Renal cortex interstitium (tissue), 11 donors: ENCODE measurements at regions not wholly inside any gene's neighbourhood (a gene's known extent, or its start where the extent isn't known, plus 50 kb on each side); places are given as distances from the start of the nearest gene placed in this dataset.
"Not testable (repeated sequence)": the region's sequence is repeated elsewhere in the genome, so short reads cannot be mapped to it uniquely, and the experiment has no call there.

ENCODE experiments used
- DNase-seq, 11 donors: peaks; one replicate each; pipeline ENCODE4 v3.0.0-alpha.2; 2013; ENCODE audit warnings: low read depth in 9 of 11, low spot score in 4 of 11; ENCODE audit errors: extremely low read depth in 1 of 11

DNA sequence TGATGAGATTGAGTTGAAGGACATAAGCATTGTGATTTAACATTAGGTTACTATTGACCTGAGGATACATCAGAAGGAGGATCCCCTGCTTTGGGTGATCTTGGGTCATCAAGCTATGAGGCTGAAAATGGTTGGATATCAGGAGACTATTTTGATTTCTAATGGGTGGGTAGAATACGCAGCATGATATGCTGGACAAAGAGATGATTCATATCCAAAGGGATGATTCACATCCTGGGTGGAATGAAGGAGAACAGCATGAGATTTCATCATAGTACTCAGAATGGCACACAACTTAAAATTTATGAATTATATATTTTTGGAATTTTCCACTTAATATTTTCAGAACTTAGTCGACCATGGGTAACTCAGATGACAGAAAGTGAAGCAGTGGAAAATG lies 1759.5 kb upstream of the C9orf72 start:
- DNase-seq: no peak

DNA sequence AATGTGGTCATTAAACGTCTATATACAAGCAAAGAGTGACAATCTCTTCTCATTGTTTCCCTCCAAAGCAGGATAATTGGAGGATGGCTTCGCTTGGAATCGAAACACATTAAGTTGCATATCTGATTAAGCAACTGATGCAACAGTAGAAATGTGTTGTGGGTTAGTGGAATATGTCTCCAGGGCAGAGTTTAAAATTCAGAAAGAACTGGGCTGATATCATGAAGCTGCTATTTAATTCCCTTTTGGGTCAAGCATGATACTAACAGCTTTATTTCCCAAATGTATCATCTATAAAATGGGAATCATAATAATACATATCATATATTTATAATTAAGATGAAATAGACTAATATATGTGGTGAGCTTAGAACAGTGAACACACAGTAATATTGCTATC lies 1763.0 kb upstream of the C9orf72 start:
- DNase-seq: no peak

DNA sequence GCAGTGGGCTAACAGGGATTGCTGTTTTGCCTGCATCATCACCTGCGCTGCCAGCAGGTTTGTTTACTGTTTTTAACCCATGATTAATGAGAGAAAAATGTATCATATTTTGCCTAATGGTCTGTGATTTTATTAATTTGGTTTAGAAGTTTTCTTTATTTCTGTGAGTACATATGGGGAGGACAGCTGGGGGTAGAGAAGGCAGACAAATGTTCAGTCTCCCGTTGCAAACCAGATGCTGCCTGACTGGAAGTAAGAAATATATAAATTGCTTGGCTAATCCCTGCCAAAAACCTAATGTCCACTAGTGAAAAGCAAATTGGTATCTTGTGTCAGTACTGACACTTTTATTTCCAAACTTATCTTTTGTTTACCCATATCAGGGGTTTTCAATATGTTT lies 1766.1 kb upstream of the C9orf72 start:
- no peak for DNase-seq

DNA sequence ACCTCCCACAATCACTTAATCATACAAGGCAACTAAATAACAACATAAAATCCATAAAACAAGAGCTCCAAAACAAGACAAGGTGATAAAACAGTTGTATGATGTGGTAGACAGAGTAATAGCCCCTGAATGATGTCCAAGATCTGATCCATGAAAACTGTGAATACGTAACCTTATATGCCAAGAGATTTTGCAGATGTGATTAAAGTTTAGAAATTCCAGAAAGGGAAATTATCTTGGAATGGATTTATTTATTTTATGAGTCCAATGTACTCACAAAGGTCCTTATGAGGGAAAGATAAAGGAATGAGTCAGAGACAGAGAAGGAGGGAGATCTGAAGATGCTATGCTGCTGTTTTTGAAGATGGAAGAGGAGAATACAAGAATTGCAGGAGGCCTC lies 1775.7 kb upstream of the C9orf72 start:
- DNase-seq: no peak

DNA sequence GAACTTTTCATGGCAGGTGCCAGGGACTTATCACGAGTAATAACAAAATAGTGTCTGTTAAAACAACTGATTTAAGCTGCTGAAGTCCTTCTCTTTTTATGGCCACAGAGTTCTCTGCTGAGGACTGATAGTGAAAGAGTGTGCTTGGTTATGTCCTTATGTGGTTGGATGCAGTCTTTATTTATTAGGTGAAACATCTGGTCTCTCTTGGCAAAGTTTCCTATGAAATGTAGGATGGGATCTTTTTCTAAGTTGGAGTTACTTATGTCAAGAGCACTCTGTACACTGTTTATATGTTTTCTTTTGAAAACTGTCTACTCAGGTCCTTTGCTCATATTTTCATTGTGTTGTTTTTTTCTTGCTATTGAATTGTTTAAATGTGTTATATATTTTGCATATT lies 1816.1 kb upstream of the C9orf72 start:
- DNase-seq: no peak

DNA sequence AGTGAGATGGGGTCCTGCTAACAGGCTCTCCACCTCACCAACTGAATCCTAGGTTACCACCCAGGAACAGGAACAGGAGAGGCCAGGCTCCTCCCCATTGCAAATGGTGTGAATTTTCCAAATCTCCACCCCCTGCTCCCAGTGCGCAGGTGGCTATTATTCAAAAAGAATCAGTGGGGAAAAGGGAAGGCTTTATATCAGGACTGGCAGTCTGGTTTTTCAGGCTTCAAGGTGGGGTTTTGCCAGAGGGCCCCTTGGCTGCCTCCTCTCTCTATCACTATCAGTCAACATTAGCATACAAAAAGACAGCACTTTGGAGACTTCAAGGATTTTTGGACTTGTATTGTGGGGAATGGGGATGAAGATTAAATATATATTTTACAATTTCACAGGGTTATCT lies 1817.6 kb upstream of the C9orf72 start:
- DNase-seq: no peak

DNA sequence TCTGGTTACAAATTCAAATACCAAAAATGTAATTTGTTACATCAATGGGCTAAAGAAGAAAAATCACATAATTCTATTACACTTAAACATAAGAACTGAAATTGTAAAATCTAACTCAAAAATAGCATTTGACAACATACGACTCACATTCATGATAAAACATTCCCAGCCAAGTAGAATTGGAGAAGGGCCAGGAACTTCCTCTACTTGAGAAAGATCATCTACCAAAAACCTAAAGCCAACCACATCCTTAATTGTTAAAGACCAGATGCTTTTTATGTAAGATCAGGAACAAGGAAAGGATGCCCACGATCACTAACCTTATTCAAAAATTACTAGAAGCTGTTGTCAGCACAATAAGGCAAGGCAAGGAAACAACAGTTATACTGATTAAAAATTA lies 1819.8 kb upstream of the C9orf72 start:
- DNase-seq: no peak

DNA sequence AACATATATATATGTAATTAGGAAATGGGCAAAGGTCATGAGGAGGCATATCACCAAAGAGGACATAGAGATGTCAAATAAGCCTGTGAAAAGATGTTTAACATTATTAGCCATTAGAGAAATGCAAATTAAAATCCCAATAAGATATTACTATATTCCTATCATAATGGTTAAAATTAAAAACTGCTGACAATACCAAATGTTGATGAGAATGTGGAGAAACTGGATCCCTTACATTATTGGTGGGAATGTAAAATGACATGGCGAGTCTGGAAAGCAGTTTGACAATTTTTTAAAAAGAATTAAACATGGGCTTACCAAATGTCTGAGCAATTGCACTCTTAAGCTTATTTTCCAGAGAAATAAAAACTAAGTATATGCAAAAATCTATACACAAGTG lies 1821.6 kb upstream of the C9orf72 start:
- no peak for DNase-seq

DNA sequence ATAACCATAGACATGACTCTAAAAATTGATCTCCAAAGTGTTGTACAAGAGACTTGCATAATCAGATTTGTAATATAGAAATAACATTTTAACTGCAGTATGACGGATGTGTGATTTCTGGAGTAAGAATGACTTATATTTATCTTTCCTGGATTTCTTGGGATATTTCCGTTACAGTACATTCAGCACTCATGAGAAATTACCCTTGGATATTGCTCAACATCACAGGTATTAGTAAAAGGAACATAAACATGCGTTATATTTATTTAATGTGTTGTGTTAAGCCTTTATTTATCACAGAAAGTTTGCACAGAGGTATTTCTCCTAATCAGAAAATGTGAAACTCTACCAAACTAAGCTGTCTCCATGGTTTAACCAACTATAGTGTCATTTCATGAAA lies 1823.9 kb upstream of the C9orf72 start:
- no peak for DNase-seq

DNA sequence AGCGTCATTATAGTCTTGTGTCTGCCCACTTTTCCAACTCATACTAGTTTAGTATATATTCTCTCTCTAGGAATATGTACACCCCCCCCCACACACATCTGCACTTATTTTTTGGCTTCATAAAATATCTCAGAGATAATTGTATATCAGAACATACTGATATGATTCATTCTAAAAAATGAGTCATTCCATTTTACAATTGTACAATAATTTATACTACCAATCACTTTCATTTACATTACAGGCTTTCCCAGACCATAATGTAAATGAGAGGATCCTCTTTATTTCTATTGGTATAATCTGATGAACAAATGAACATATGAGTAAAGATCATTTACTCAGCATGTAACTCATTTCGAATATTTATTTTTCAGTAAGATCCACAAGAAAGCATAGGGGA lies 1842.9 kb upstream of the C9orf72 start:
- DNase-seq: no peak

DNA sequence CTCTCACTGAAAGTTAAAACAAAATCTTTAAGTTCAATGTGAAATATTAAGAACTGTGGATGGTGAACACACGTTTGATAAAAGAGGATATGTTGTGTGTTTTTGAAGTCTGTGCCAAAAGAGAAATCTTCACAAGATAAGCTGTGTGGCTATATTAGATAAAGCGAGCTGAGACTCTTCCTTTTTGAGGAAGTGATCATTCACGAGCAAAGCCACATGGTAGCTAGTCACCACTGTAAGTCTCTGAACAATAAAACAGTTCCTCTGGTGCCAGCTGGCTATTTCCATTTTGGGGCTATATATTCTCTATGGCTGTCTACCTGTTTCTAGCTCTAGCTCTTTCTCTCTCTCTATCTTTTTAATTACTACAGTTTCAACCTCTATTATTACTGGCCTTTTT lies 1849.2 kb upstream of the C9orf72 start:
- no peak for DNase-seq

DNA sequence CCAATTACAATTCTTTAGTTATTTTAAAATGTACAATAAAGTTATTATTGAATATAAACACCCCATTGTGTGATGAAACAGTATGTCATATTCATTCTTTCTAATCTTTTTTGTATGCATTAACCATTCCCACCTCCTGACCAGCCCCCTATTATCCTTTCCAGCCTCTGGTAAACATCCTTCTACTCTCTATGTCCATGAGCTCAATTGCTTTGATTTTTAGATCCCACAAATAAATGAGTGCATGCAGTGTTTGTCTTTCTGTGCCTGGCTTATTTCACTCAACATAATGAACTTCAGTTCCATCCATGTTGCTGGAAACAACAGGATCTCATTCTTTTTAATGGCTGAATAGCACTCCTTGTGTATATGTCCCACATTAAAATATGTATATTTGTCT lies 1858.9 kb upstream of the C9orf72 start:
- no peak for DNase-seq

DNA sequence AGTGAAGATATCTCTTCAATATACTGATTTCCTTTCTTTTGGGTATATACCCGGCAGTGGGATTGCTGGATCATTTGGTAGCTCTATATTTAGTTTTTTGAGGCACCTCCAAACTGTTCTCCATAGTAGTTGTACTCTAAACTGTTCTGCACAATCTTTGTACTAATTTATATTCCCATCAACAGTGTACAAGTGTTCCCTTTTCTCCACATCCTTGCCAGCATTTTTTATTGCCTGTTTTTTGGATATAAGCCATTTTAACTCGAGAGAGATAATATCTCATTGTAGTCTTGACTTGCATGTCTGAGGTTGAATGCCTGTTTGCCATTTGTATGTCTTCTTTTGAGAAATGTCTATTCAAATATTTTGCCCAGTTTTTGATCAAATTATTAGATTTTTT lies 1859.4 kb upstream of the C9orf72 start:
- not testable (repeated sequence) for DNase-seq

DNA sequence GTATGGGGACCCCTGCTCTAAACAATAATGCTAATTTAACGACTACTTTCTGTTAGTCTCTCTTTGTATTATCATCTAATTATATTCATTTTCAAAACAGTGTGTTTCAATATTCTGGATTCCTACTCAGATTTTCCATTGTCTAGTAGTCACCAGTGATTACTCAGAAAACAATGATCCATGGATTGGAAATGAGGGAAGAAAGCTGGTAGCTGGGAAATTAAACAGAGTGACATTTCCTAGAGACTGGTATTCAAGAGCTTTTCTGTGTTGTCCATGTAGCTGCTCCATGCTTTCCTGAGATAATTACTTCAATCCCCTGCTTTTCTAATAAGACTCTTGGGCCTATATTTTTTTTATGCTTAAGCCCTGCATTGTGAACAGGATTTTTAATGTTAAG lies 1862.1 kb upstream of the C9orf72 start:
- DNase-seq: no peak

DNA sequence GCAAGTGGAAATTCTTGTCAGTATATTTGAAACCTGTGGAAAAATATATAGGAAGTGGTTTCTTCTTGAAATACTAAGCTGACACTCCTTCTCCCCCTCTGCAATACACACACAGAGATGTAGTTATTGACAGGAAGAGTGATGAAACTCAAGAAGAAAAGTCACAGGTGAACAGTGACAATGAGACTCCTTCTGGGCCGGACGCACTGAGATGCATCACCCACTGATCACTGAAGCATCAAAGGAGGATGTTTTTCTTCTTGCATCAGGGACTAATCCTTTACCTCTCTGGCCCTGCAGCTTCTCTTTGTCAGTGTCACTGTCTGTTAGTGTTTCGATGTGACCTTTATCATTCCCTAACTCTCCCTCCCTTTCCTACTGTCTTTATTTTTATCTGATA lies 1864.2 kb upstream of the C9orf72 start:
- peak in 2 of 11 donors; percentile 13 to 16 for DNase-seq

DNA sequence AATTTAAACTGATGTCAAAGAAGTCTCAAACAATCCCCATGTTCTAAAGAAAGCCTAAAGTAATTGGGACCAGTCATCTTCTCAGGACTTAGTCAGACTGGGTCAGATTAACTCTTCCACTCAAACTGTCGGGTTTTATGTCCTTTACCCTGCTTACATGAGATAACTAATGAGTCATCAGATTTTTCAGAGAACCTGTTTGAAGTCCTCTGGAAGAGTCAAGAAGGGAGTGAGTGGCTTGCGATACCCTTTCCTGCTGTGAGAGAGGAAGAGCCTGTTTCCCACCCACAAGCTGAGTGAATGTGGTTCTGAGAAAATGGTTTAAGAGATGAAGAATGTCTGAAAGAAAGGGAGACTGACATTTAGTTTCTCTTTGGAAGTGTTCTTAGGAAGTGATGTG lies 1866.7 kb upstream of the C9orf72 start:
- no peak for DNase-seq

DNA sequence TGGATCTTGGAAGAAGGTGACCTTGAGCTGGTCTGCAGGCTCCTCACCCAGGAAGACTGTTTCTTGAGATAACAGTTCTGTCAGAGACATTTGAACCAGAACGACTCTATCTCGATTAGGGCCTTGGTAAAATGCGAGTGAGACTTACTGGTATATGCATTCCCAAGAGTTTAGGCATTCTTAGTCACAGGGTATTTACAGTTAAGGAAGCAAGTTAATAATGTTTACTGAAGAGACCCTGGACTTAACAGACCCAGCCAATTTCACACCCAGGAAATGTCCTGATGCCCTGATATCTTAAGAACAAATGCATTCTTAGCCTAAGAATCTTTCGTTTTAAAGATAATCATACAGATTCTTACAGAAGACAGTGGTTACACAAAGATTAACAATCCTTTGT lies 1867.2 kb upstream of the C9orf72 start:
- no peak for DNase-seq

DNA sequence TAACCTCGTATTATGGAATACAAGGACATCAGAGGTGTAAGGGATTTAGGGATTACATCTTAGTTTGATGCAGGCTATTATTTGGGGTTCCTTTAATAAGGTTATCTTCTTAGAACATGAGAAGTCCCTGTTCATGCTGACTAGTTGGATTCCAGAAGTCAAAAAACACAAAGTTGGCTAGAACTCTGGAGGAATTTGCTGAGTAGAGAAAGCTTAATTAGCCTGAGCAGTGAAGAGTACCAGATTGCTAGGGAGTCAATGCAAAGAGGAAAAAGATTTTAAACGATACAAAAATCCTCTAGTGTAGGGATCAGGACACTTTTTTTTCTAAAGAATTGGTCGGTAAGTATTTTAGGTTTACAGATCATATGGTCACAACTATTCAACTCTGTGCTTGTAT lies 1872.5 kb upstream of the C9orf72 start:
- no peak for DNase-seq

DNA sequence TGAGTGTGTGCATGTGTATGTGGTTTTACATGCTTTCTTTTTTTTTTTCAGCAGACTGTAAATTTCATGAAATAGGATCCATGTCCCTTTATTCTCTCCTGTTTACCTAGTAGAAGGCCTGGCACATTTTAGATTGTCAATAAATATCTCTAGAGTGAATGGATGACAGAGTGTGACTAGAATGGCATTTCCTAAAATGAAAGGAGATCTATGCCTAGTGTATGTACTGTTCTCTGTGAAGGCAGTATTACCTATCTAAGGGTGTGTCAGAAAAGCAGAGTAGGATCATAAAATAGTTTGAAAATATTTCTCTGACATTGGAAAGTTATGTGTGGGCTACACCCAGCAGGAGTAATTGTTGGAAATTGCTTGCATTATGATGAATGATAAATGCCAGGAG lies 1876.0 kb upstream of the C9orf72 start:
- DNase-seq: no peak

DNA sequence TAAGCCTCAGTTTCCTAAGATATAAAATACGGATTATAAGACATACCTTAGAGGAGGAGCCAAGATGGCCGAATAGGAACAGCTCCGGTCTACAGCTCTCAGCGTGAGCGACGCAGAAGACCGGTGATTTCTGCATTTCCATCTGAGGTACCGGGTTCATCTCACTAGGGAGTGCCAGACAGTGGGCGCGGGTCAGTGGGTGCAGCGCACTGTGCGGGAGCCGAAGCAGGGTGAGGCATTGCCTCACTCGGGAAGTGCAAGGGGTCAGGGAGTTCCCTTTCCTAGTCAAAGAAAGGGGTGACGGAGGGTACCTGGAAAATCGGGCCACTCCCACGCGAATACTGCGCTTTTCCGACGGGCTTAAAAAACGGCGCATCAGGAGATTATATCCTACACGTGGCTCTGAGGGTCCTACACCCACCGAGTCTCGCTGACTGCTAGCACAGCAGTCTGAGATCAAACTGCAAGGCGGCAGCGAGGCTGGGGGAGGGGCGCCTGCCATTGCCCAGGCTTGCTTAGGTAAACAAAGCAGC lies 1877.1 kb upstream of the C9orf72 start:
- not testable (repeated sequence) for DNase-seq

DNA sequence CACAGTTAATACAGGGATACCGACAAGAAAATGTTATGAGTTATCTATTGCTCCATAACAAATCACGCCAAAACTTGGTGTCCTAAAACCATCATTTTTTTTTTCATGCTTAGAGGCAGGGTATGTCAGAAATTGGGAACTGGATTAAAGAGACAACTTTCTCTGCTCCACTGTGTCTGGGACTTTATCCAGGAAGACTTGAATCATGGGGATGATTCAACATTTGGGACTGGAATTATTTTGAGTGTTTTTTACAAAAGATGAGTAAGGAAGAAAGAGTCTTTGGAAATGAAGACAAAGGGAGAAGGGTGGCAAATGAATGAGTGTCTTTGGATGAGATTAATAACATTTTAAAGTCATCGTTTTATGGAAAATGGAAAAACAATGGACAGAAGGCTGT lies 1883.7 kb upstream of the C9orf72 start:
- no peak for DNase-seq

DNA sequence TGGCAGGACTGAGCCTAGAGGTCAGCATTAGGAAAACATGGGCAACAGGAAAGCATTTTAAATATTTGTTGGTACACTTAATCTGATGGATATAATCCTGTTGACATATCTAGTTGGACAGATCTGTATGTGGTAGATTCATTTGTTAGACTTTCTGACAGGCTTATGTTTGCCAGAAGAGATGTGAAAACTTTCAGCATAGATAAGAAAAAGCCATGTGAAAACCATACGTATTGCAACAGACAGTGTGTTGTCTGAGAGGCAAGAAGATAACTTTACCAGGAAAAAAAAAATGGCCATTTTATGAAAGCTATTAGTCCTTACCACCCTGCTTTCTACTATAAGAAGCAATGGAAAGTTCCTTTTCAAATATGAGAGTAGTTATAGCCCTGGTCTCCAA lies 1902.2 kb upstream of the C9orf72 start:
- DNase-seq: no peak
